ACC112 (cell line): ENCODE measurements at regions not wholly inside any gene's neighbourhood (a gene's known extent, or its start where the extent isn't known, plus 50 kb on each side); places are given as distances from the start of the nearest gene placed in this dataset.

Experiments
- H2AFZ ChIP-seq: fragments of 200-600 bp; sonication (generic); one replicate; pipeline ENCODE4 v1.6.0; 2017; ENCODE audit warnings: antibody characterized with exemption, low read length; ENCODE audit not compliant: unreplicated experiment
- H3K27ac ChIP-seq: fragments of 200-600 bp; sonication (generic); 2 replicates; pipeline ENCODE4 v1.5.1; 2014; ENCODE audit warnings: low read depth, mild to moderate bottlenecking, antibody characterized with exemption, low read length, moderate library complexity
- H3K27me3 ChIP-seq: fragments of 200-600 bp; sonication (generic); 2 replicates; pipeline ENCODE4 v1.6.1; 2014; ENCODE audit warnings: mild to moderate bottlenecking, antibody characterized with exemption, low read length, moderate library complexity, mixed read lengths; ENCODE audit not compliant: insufficient read depth
- H3K36me3 ChIP-seq: fragments of 200-600 bp; sonication (generic); 2 replicates; pipeline ENCODE4 v1.6.1; 2016; ENCODE audit warnings: mild to moderate bottlenecking, antibody characterized with exemption, low read length, moderate library complexity, mixed read lengths; ENCODE audit not compliant: insufficient read depth
- H3K4me1 ChIP-seq: fragments of 200-600 bp; sonication (generic); one replicate; pipeline ENCODE4 v1.6.1; 2016; ENCODE audit warnings: low read length, mixed read lengths; ENCODE audit not compliant: insufficient read depth, unreplicated experiment, control insufficient read depth
- H3K4me3 ChIP-seq: fragments of 200-600 bp; sonication (generic); 2 replicates; pipeline ENCODE4 v1.5.1; 2014; ENCODE audit warnings: mild to moderate bottlenecking, low read depth, low read length
- H3K79me2 ChIP-seq: fragments of 200-600 bp; sonication (generic); one replicate; pipeline ENCODE4 v1.6.0; 2016; ENCODE audit warnings: low read length; ENCODE audit not compliant: control insufficient read depth, unreplicated experiment, insufficient read depth

DNA sequence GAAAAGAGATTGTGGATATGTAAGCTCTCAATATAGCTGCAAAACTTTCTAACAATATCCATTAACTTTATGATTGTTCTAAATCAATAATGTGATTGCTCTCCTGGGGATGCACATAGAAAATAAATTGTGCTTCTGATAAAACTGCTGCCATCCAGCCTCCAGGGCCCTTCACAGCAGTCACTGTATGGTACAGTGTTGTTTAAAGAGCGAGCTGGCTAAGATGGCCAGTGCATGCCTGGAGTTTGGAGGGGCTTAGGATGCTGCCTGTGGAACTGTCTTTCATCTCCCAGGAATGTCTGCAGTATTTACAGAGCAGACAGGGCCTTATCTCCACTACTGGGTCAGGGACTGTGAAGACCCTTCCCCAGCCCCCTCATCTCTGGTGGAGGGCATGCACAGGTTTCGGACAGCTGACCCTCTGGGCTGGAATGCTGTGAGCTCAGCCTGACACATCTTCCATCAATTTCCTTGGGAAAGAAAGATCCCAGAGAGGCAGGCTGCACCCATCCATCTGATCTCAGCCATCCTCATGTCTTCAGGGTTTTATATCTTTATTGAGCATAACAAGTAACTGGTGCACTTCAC is 137.0 kb downstream of the PLPP3 start:
- no peaks in the 10 kb centered on the region for H3K36me3 ChIP-seq
- peaks cover 21% of the 10 kb centered on the region for H3K4me1 ChIP-seq
- H3K27me3 ChIP-seq = no peaks in the 10 kb centered on the region
- H2AFZ ChIP-seq = no peak overlapping the region
- H3K27ac ChIP-seq = no peak overlapping the region
- no peaks in the 10 kb centered on the region for H3K79me2 ChIP-seq
- no peak overlapping the region for H3K4me3 ChIP-seq

DNA sequence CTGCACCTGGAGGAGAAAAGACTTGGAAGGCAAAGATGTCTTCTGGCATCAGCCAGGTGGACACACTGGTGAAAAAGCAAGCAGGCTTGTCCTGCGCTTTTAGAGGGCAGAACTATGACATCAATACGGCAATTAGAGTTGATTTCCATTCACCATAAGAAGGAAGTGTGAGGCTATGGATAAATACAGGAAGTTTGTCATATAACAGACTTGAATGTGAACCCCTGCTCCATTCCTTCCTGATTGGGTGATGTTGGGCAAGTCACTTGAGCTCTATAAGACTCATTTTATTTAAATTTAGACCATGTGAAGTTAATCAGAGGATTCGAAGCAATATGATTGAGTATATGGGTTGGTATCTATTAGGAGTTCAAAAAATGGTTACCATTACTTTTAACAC is 137.8 kb downstream of the PLPP3 start:
- H3K79me2 ChIP-seq = no peaks in the 10 kb centered on the region
- no peak overlapping the region for H3K27ac ChIP-seq
- no peaks in the 10 kb centered on the region for H3K27me3 ChIP-seq
- H3K4me3 ChIP-seq = no peak overlapping the region
- no peak overlapping the region for H2AFZ ChIP-seq
- no peaks in the 10 kb centered on the region for H3K36me3 ChIP-seq
- peaks cover 13% of the 10 kb centered on the region for H3K4me1 ChIP-seq

DNA sequence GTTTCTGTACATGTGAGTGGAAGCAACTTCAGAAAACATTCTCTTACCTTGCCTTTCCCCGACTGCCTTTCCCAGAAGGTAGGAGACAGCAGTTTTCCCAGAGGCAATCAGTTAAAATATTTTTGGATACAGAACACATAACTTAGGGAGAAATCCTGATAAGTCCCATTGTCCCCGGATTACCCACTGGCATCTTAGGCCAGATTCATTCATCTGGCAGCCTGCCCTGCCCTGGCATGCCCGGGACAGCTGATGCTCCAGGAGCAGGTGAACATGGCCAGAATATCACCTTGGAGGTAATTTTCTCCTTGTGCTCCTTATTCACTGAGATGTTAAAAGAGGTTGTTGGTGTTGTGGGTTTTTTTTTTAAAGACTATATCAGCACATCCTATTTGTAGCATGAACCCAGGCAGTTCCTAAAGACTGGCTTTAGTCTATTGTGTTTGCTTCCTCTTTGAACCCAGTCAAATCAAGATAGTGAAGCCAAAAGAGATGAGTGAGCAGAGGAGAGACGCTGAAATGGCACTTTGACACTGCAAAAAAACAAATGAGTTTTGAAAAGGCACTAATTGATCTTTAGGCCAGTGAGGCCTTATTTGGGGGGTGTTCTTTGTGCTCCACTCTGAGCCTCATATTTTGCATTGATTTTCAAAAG is 139.6 kb downstream of the PLPP3 start:
- no peak overlapping the region for H3K4me3 ChIP-seq
- H3K36me3 ChIP-seq = no peaks in the 10 kb centered on the region
- no peaks in the 10 kb centered on the region for H3K27me3 ChIP-seq
- peaks cover 6% of the 10 kb centered on the region for H3K4me1 ChIP-seq
- no peaks in the 10 kb centered on the region for H3K79me2 ChIP-seq
- H2AFZ ChIP-seq = no peak overlapping the region
- no peak overlapping the region for H3K27ac ChIP-seq

DNA sequence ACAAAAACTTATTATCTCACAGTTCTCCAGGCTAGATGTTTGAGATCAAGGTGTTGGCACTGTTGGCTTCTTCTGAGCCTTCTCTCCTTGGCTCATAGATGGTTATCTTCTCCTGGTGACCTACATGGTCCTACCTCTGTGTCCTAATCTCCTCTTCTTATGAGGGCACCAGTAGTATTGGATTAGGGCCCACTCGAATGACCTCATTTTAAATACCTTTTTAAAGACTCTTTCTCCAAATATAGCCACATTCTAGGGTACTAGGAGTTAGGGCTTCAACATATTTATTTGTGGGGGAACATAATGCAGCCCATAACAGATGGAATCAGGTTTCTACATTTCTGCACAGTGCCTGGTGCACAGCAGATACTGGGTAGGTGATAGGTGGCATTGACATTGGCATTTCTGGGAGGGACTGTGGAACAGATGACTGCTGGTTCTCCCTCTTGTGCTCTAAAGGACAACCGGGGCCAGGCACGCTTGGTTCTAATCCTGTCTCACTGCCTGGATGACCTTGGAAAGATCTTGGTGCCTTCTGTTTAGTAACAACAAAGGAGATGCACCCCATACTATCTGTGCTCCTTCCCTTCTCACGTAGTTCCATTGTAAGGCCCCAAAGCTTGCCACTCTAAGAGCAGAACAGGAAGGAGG is 140.3 kb downstream of the PLPP3 start:
- no peaks in the 10 kb centered on the region for H3K27me3 ChIP-seq
- no peak overlapping the region for H3K4me3 ChIP-seq
- H3K36me3 ChIP-seq = no peaks in the 10 kb centered on the region
- no peak overlapping the region for H3K27ac ChIP-seq
- H2AFZ ChIP-seq = no peak overlapping the region
- peaks cover 6% of the 10 kb centered on the region for H3K4me1 ChIP-seq
- H3K79me2 ChIP-seq = no peaks in the 10 kb centered on the region

DNA sequence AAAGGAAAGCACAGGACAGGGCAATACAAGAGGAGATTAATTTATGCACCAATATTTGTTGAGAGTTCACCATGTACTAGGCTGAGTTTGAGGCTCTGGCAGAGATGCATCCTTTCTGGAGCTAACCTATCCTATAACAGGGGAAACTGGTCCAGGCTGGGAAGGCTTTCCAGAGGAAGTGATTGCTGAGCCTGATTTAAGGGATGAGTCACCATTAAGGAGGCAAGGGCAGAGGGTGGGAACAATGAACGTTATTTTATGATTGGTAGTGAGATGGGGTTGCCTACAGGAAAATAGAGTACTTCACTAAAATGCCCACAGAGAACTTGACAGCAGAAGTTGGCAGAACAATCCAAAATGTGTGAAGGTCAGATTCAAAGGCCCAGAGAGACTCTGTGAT is 141.4 kb downstream of the PLPP3 start:
- H3K27me3 ChIP-seq = no peaks in the 10 kb centered on the region
- H3K4me3 ChIP-seq = no peak overlapping the region
- H2AFZ ChIP-seq = no peak overlapping the region
- H3K4me1 ChIP-seq = peaks cover 6% of the 10 kb centered on the region
- H3K79me2 ChIP-seq = no peaks in the 10 kb centered on the region
- H3K36me3 ChIP-seq = no peaks in the 10 kb centered on the region
- H3K27ac ChIP-seq = no peak overlapping the region

DNA sequence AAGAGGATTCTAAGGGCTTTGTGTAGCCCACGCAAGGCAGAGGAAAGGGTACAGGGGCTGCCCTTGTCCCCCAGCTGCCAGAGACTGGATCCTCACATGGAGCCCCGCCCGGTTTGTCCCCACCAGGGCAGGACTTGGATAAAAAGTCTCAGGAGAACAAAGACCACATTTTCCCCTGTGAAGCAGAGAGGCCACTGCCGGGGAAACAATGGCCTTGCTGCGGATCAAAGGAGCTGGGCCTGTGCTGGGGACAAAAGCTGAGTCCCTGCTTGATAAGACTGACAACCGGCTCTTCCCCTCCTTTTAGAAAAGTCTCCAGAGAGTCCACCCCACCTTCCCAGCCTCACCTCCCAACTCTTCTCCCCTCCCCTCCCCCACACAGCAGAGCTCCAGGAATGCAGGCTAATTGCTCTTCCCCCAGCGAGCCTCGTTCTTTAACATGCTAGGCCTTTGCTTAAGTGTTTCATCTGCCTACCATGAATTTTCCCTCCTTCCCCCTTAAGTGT is 142.4 kb downstream of the PLPP3 start:
- Histone ChIP-seq H3K36me3 (no peaks in the 10 kb centered on the region), H3K27me3 (no peaks in the 10 kb centered on the region), H2AFZ (no peak overlapping the region), H3K4me1 (peaks cover 6% of the 10 kb centered on the region), H3K79me2 (no peaks in the 10 kb centered on the region), H3K4me3 (no peak overlapping the region), H3K27ac (no peak overlapping the region)

DNA sequence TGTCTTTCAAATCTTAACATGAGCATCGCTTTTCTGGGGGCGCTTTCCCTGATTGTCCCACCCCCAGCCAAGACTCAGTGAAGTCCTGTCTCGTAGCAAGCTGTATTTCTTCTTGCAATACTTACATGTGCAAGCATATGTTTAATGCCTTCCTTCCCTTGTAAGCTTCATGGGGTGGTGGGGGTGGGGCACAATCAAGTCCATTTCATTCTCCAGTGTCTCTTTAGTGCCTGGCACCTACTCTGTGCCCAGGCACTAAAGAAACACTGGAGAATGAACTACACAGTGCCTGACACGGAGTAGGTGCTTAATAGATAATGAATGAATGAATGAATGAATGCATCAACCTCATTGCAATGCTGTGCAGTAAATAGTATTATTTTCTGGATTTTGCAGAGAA is 143.1 kb downstream of the PLPP3 start:
- Histone ChIP-seq H3K4me1 (peaks cover 6% of the 10 kb centered on the region), H3K27me3 (no peaks in the 10 kb centered on the region), H2AFZ (no peak overlapping the region), H3K27ac (no peak overlapping the region), H3K79me2 (no peaks in the 10 kb centered on the region), H3K36me3 (no peaks in the 10 kb centered on the region), H3K4me3 (no peak overlapping the region)

DNA sequence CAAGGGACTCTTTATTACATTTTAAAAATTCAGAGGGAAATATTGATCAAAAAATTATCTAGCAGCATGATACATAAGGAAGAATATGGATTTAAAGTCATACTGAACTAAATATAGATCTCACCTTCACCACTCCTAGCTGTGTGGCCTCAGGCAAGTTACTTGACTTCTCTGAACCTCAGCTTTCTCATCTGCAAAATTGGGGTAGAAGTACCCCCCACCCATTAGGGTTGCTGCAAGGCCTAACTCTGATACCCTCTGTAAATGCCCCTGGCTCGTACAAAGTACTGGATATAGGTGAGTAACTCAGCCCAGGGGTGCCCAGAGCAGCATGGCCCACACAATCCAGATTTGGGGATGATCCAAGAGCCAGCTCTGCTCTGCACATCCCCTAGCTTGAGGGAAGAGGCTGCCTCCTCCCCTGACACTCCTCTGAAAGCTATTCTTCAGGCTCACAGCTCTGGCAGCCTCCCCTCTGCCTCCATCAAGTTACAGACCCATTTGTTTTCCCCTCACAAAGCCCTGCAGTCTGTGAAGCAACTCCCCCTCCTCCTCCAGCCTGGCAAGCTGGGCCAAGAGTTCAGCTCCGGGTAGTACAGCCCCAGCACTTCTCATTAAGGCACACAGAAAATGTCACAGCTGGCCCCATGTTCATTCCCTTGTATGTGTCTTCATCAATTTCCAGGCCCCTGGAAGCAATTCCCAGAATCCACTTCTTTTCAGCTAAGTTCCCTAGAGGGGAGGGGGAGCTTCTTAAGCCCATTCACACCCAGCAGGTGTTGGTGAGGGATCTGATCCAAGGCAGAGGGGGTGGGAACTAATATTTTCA is 143.7 kb downstream of the PLPP3 start:
- Histone ChIP-seq H3K4me3 (no peak overlapping the region), H3K27me3 (no peaks in the 10 kb centered on the region), H3K79me2 (no peaks in the 10 kb centered on the region), H3K4me1 (peaks cover 6% of the 10 kb centered on the region), H3K36me3 (no peaks in the 10 kb centered on the region), H2AFZ (no peak overlapping the region), H3K27ac (no peak overlapping the region)

DNA sequence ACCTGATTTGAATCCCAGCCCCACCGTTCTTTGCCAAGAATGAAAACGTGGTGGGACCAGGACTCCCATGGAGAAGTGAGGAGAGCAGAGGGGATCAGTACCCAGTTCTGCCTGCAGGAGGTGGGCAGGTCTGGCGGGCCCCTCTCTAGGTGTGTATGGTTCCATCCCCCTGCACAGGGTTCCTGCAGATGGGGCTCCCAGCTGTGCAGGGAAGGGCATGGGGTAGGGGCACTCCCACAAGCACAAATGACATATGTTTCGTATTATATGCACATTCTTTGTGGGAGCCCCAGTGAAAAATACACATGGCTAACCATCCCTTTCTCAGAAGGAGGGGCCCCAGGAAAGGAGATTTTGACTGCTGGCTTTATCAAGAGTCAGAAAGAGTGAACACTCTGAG is 144.6 kb downstream of the PLPP3 start:
- H3K27me3 ChIP-seq = no peaks in the 10 kb centered on the region
- no peaks in the 10 kb centered on the region for H3K36me3 ChIP-seq
- no peaks in the 10 kb centered on the region for H3K79me2 ChIP-seq
- no peak overlapping the region for H3K4me3 ChIP-seq
- H3K4me1 ChIP-seq = peaks cover 6% of the 10 kb centered on the region
- H3K27ac ChIP-seq = no peak overlapping the region
- H2AFZ ChIP-seq = no peak overlapping the region

DNA sequence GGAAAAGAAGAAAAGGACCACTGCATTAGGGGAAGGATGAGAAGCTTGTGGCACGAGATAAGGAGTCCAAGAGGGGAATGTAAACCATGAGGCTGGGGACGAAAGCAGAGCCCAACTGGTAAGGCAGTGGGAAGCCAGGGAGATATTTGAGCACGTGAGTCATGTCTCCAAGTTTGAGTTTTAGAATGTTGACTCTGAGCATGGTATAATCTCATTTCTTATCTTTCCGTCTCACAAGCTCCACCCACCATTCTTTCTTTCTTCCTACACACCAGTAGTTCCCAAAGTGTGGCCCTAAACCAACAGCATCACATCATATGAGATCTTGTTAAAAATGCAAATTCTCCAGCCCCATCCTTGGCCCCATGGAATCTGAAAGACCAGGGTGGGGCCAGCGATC is 145.3 kb downstream of the PLPP3 start:
- Histone ChIP-seq H3K4me1 (peaks cover 6% of the 10 kb centered on the region), H3K27me3 (no peaks in the 10 kb centered on the region)

More for the DNA sequence above, 145.3 kb downstream of the PLPP3 start:
- no peaks in the 10 kb centered on the region for H3K36me3 ChIP-seq
- H2AFZ ChIP-seq = no peak overlapping the region
- no peaks in the 10 kb centered on the region for H3K79me2 ChIP-seq
- no peak overlapping the region for H3K4me3 ChIP-seq
- no peak overlapping the region for H3K27ac ChIP-seq
